ENCODE measurements at regions not wholly inside any gene's neighbourhood (a gene's known extent, or its start where the extent isn't known, plus 50 kb on each side); places are given as distances from the start of the nearest gene placed in this dataset.

- Histone ChIP-seq H3K36me3 (ENCODE audit: control insufficient read depth in 2 of 2, extremely low read depth in 1 of 2, insufficient read depth in 2 of 2, low read length in 2 of 2) (no peaks in the 10 kb centered on the region), H3K9ac (ENCODE audit: control insufficient read depth, extremely low read depth, insufficient read depth, low read length) (no peak overlapping the region), H3K4me3 (ENCODE audit: control insufficient read depth in 2 of 3, extremely low read depth in 1 of 3, insufficient read depth in 2 of 3, low read depth in 1 of 3, low read length in 3 of 3) (no peak overlapping the region), H3K4me1 (ENCODE audit: control insufficient read depth, extremely low read depth, insufficient read depth, low read length) (peaks cover 3% of the 10 kb centered on the region), H3K4me2 (ENCODE audit: control insufficient read depth, extremely low read depth, insufficient read depth, low read depth, low read length) (no peak overlapping the region), H3K79me2 (ENCODE audit: control insufficient read depth, insufficient read depth, low read length) (no peaks in the 10 kb centered on the region), H3K9me1 (ENCODE audit: control insufficient read depth, extremely low read depth, insufficient read depth, low read length) (no peaks in the 10 kb centered on the region), H3K9me3 (ENCODE audit: control insufficient read depth, low read depth, low read length) (no peaks in the 10 kb centered on the region), H4K20me1 (ENCODE audit: control insufficient read depth, extremely low read depth, insufficient read depth, low read length) (no peaks in the 10 kb centered on the region), H3K27ac (ENCODE audit: control insufficient read depth, insufficient read depth, low read length) (no peak overlapping the region), H2AFZ (ENCODE audit: control insufficient read depth, low read length) (no peak overlapping the region), H3K27me3 (ENCODE audit: control insufficient read depth, extremely low read depth, insufficient read depth, low read length) (no peaks in the 10 kb centered on the region)
- DNase-seq (ENCODE audit: low read depth, low spot score) (no peak), FAIRE-seq (no peak)
- dilution Hi-C loops (cut with MboI; ENCODE audit: extremely low pct_ligation_motif_present, low sequenced_read_pairs) = no loop called here
- no peak for TF ChIP-seq EZH2 (IDR thresholded peaks at IDR 0.05; ENCODE audit: low read length)
- TF ChIP-seq CTCF (optimal IDR thresholded peaks at IDR 0.05 in 1 of 3, IDR thresholded peaks at IDR 0.05 in 1 of 3, conservative IDR thresholded peaks at IDR 0.05 in 1 of 3; ENCODE audit: extremely low read depth in 1 of 3, insufficient read depth in 2 of 3, low read length in 3 of 3) = no peak
These were observed 66.4 kb upstream of the MMADHC start for GRCh38 chr2:149653831-149654445.

GRCh38 chr2:149652926-149653325 lies 65.4 kb upstream of the MMADHC start:
- no peak overlapping the region for H3K4me2 ChIP-seq (ENCODE audit: control insufficient read depth, extremely low read depth, insufficient read depth, low read depth, low read length)
- no peak overlapping the region for H3K27ac ChIP-seq (ENCODE audit: control insufficient read depth, insufficient read depth, low read length)
- H3K9me3 ChIP-seq (ENCODE audit: control insufficient read depth, low read depth, low read length) = no peaks in the 10 kb centered on the region
- DNase-seq (ENCODE audit: low read depth, low spot score) = no peak
- peaks cover 10% of the 10 kb centered on the region for H3K4me1 ChIP-seq (ENCODE audit: control insufficient read depth, extremely low read depth, insufficient read depth, low read length)
- H3K9ac ChIP-seq (ENCODE audit: control insufficient read depth, extremely low read depth, insufficient read depth, low read length) = no peak overlapping the region
- H3K79me2 ChIP-seq (ENCODE audit: control insufficient read depth, insufficient read depth, low read length) = no peaks in the 10 kb centered on the region
- no peak overlapping the region for H2AFZ ChIP-seq (ENCODE audit: control insufficient read depth, low read length)
- H3K36me3 ChIP-seq (ENCODE audit: control insufficient read depth in 2 of 2, extremely low read depth in 1 of 2, insufficient read depth in 2 of 2, low read length in 2 of 2) = no peaks in the 10 kb centered on the region
- no peaks in the 10 kb centered on the region for H4K20me1 ChIP-seq (ENCODE audit: control insufficient read depth, extremely low read depth, insufficient read depth, low read length)
- no peak overlapping the region for H3K4me3 ChIP-seq (ENCODE audit: control insufficient read depth in 2 of 3, extremely low read depth in 1 of 3, insufficient read depth in 2 of 3, low read depth in 1 of 3, low read length in 3 of 3)
- no peaks in the 10 kb centered on the region for H3K27me3 ChIP-seq (ENCODE audit: control insufficient read depth, extremely low read depth, insufficient read depth, low read length)
- dilution Hi-C loops (cut with MboI; ENCODE audit: extremely low pct_ligation_motif_present, low sequenced_read_pairs) = no loop called here
- TF ChIP-seq CTCF (optimal IDR thresholded peaks at IDR 0.05 in 1 of 3, IDR thresholded peaks at IDR 0.05 in 1 of 3, conservative IDR thresholded peaks at IDR 0.05 in 1 of 3; ENCODE audit: extremely low read depth in 1 of 3, insufficient read depth in 2 of 3, low read length in 3 of 3) (no peak), EZH2 (IDR thresholded peaks at IDR 0.05; ENCODE audit: low read length) (no peak)
- no peaks in the 10 kb centered on the region for H3K9me1 ChIP-seq (ENCODE audit: control insufficient read depth, extremely low read depth, insufficient read depth, low read length)
- FAIRE-seq = no peak

Measured in keratinocyte (primary cell).